ENCODE measurements at regions not wholly inside any gene's neighbourhood (a gene's known extent, or its start where the extent isn't known, plus 50 kb on each side); places are given as distances from the start of the nearest gene placed in this dataset.
"Not testable (repeated sequence)": the region's sequence is repeated elsewhere in the genome, so short reads cannot be mapped to it uniquely, and the experiment has no call there.

DNA sequence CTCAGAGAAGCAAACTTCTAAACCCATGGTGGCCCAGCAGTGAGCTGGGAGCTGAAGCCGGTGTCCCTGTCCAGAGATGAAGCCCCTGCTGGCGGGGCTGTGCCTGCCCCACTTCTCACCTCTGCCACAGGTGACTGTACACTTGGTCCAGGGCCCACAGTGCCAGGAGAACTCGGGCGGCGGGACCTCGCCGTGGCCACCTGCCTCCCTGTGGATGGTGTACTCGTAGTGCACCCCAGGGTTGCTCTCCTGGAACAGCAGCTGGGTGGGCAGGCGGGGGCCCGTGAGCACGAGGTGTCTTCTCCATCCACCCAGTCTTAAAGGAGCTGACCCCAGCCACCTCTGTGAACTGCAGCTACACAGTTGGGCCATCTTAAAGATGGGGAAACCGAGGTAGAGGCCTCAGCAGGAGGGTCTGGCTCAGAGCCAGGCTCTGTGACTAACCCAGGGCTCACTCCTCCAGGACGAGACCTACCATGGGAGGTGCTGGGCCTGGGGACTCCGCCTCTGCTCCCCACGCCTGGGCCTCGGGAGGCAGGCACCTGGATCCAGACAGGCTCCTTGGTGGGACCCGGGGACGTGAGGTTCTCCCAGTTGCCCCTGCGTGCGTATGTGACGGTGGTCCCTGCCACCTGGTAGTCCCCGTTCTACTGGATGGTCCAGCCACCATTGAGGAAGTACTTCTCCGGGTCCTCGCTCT lies 113.1 kb upstream of the AKAP13 start:
- DNase-seq, result not testable (repeated sequence)

DNA sequence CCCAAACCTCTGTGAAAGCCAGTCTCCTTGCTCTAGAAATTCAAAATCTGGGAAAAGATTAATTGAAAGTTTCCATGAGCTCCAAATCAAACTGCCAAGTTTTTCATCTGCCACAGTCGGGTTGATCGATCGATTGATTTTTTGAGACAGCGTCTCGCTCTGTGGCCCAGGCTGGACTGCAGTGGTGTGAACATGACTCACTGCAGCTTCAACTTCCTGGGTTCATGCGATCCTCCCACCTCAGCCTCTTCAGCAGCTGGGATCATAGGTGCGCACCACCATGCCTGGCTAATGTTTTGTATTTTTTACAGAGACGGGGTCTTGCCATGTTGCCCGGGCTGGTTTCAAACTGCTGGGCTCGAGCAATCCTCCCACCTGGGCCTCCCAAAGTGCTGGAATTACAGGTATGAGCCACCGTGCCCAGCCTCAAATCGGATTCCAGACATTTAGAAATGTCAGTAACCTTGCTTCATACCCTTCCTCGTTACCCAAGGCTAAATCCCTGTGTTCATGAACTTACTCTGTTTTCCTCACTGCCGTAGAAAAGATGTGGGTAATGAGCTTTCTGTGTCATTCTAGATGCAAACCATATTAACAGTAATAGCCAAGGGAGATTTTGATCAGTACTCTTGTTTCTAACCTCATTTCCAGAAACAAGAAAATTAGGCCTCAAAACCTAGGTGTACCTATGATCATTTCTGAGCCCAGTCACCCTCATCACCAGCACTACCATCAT lies 105.9 kb upstream of the AKAP13 start:
- DNase-seq, result no peak

DNA sequence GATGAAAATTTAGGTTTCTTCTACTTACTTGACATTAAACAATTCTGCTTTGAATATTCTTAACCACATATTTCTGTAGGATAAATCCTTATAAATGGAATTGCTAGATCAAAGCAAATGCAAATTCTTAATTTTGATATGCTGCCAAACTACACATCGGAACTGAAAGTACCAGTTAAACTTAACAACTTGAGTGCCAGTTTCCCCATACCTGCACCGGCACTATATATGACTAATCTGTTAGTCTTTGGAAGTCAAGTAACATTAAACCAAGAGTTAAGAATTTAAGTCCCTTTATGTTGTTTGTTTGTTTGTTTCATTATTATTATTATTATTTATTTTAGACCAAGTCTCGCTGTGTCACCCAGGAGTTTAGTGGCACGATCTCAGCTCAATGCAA lies 103.9 kb upstream of the AKAP13 start:
- no peak for DNase-seq

DNA sequence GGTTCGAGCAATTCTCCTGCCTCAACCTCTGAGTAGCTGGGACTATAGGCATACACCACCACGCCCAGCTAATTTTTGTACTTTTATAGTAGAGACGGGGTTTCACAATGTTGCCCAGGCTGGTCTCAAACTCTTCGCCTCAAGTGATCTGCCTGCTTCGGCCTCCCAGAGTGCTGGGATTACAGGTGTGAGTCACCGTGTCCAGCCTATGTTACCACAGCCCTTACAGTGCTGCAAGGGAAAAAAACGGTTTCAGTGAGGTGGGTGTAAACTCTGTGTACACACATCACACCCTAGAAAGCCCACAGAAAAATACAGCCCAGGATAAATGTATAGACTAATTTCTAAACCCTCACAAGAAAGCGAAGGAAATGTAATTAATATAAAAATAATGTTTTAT lies 103.5 kb upstream of the AKAP13 start:
- DNase-seq, result no peak

DNA sequence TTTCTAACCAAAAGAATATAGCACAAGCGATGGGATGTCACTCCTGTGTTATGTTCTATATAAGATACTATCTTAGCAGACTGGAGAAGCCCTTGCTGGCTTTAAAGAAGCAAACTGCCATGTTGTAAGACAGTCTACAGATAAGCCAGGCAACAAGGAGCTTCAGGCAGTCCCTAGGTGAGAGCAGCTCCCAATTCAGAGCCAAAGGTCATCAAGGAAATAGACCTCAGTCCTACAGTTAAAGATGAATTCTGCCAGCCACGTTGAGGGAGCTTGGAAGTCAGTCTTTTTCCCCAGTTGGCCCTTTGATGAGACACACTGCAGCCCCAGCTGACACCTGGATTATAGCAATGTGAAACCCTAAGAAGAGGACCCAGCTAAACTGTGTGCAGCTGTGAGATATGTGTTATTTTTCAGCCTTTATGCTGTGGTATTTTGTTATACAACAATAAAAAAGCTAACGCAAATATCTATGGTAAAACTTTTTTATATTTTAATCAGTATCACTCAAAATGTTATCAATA lies 102.5 kb upstream of the AKAP13 start:
- DNase-seq, result no peak

DNA sequence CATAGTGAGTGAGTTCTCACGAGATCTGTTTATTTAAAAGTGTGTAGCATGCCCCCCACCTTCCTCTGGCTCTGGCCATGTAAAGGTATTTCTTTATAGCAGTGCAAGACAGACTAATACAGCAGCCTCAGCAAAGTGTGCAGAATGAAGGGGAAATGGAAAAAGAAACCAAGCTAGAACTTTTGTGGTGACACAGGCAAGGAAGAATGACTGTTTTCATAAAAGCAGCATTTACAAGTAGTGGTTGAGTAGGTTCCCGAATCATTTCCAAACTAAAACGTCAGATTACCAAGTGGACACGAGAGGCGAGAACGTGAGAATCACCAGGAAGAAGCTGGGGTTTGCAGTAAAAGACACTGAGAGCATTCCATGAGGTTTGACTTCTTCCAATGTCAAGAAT lies 100.2 kb upstream of the AKAP13 start:
- peak in 1 of 5 experiments; percentile 46 for DNase-seq

DNA sequence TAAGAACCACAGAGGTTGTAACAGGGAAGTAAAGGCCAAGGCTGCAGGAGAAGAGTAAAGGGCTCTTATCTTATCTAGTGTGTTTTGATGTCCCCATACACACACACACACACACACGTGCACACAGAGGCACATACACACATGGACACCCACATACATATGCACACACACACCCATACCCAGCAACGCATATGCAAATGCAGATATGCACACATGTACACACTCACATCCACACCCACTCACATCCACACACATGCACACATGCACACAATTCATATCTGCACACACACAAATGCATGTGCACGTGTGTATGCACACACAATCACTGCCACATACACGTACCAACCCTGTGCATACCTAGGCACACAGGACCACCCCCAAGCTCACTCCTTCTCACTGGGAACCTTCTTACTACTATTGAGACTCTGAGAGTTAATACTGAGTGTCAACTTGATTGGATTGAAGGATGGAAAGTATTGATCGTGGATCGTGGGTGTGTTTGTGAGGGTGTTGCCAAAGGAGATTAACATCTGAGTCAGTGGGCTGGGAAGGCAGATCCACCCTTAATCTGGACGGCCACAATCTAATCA lies 99.0 kb upstream of the AKAP13 start:
- no peak for DNase-seq

DNA sequence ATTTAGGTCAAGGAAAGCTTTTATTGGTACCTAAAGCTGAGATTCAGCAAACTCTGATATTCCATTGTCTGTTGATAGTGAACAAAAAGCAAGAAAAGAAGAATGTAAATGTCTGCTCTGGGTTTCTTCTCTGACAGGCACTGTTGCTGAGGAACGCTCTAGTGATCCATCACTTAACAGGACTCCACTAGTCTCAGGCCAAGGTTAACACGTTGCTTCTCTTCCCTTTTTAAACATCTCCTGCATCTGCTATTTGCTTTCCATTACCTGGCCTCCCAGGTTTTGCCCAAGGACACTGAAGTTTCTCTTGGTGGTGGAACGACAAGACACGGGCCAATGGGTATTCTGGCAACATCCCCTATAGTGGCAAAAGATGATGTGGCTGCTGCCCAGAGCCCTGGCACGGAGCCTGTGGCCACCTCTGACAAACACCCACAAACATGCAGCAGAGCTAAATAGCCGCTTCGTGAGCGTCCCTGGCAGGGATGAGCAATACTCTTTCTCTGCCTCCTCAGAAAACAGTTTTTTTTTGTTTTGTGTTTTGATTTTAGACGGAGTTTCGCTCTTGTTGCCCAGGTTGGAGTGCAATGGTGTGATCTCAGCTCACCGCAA lies 97.8 kb upstream of the AKAP13 start:
- DNase-seq, result no peak

DNA sequence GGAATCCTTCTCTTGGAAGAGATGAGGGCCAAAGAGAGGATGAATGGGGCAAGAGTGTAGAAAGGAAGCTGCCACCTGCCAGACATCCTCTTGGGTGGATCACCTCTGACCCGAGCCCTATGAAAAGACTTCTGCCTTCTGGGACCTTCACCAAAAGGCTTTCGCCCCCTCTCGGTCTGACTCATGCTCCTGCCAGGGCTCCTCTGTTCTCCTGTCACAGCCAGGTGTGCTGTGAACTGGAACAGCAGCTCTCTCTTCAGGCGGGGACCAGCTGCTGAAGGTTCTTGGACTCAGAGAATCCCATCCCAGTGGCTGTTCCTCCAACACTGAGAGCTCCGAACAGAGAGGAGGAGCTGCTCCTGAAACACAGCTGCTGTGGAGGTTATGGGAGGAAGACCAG lies 96.6 kb upstream of the AKAP13 start:
- DNase-seq, result not testable (repeated sequence)

DNA sequence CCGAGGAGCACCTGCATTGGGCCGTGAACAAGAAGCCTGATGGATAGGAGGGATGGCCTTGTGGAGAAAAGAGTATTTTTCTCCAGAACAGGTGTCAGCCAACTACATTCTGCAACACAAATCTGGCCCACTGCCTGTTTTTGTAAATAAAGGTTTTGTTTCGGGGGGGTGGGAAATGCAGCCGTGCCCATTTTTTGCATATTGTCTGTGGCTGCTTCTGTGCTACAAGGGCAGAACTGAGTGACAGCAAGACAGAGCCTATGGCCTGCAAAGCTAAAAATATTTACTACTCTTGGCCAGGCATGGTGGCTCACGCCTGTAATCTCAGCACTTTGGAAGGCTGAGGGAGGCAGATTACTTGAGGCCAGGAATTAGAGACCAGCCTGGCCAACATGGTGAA lies 95.9 kb upstream of the AKAP13 start:
- DNase-seq, result no peak

DNA sequence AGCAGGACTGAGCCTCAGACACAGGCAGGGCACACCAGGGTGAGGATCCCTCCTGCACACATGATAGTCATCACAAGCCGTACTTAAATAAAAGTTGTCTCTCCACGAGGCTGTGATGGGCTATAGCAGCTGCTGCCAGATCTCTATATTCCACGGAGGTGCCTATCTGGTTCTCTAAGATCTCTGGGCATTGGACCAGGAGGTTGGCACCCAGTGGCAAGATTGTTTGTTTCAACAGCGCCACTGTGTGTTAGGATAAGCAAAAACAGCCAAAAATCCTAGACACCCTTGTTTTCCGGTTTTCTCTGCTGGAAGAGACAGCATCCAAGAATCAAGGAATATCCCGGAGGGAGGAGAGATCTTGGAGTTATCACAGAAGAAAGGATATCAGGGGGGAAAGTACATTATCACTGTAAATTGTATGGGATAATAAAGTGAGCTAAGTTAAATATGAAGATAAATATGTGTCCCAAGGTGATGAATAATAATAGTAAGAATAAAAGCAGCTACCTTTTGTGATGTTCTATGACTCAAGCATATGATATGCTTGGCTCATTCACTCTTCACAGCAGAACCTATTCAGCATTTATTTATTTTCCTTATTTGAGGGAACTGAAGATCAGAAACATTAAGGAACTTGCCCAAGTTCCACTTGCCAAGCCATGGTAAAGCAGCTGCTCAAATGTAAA lies 90.6 kb upstream of the AKAP13 start:
- DNase-seq, result peak in 1 of 5 experiments; percentile 48

DNA sequence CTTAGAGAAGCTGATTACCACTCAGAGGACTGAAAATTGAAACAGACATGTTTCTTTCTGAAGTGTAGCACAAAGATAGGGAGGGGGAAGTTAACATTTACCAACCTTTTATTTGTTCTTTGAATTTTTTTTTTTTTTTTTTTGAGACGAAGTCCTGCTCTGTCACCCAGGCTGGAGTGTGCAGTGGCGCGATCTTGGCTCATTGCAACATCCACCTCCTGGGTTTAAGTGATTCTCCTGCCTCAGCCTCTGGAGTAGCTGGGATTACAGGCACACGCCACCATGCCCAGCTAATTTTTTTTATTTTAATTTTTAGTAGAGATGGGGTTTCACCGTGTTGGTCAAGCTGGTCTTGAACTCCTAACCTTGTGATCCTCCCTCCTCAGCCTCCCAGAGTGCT lies 87.8 kb upstream of the AKAP13 start:
- DNase-seq, result not testable (repeated sequence)

DNA sequence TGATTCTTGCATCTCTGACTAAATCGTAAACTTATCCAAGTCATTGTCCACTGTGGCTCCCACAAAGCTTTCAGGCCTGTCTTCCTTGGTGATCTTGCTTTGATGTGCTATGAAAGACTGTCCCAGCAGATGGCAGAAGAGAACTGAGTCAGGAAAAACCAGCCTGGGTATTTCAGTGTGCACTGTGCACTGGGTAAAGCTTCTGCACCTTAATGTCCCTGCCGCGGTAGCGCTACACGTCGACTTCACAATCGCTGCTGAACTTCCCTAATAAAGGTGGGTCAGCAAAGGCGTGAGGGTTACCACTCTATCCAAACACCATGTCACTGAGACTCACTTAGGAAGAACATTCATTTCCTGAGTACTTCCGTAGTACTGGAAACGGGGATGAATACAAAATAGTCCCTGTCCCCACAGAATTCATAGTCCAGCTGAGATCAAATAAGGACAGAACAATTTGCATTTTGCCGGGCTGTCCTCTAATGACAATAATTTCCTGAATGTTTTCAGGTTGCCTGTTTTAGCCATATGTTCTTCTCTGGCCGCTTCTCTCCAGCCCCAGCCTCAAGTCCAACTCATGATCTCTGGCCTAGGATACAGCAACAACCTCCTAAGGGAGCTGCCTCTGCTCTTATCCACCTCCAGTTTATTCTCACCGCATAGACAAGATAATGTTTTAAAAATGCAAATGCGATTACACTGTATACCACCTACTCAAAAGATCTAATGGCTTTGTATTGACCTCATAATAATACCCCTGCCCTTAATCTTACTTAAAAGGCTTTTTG lies 83.6 kb upstream of the AKAP13 start:
- DNase-seq, result peak in 4 of 5 experiments; percentile 35 to 84 (median 40)

DNA sequence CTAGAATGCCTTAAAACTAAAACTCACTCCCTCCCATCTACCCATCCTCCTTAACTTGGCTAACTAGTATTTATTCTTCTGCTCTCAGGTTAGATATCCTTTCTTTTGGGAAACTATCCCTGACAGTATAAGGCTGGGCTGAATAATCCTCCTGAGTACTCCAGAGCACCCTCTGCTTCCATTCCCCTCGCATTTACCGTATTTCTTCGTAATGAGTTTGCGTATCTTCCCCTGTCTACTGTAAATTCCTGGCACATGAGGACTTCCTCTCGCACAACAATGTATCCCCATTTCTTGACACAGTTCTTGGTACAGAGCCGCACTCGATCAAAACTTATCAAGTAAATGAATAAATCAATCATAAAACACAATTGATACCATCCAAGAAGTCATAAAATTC lies 82.9 kb upstream of the AKAP13 start:
- no peak for DNase-seq

DNA sequence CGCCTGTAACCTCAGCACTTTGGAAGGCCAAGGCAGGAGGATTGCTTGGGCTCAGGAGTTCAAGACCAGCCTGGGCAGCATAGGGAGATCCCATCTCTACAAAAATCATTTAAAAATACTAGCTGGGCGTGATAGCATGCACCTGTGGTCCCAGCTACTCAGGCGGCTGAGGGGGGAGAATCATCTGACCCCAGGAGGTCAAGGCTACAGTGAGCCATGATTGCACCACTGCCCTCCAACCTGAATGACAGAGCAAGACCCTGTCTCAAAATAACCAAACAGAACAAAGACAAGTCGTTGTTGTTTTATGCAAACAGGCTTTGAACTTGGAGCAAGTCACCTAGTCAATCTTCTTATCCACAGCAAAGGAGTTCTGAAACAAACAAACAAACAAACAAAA lies 82.0 kb upstream of the AKAP13 start:
- no peak for DNase-seq

DNA sequence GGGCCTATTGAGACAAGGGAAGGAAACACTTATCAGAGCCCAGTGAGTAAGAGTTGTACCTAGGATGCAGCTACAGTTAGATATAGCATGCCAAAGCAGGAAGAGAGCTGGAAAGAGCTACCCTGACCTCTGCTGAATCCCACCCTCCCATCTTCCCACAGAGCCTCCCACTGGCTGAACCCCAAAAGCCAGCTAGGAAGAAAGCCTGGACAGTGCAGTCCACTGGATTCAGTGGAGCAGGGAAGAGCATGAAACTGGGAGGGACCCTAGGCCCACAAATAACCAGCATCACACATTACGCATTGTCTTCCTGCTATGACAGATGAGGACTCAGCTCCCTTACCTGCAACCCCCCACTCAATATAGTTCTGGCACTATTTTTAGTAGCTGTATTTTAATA lies 81.5 kb upstream of the AKAP13 start:
- DNase-seq, result no peak

DNA sequence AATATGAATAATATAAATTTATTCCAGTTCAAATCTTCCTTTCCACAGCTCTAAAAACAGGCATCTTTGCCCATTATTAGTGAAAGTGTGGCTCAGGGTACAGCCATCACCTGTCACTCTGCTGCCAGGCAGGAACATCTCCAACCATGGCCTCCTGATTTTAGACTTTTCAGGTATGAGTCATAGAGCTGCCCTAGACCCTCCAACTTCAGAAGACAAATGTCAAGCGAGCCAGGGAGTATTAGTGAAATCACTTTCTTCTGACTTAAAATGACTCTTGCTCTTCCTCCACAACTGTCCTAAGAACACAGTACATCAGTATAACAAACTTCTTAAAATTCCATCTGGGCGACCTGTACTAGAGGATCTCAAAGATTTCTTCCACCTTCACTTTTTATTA lies 78.1 kb upstream of the AKAP13 start:
- no peak for DNase-seq

DNA sequence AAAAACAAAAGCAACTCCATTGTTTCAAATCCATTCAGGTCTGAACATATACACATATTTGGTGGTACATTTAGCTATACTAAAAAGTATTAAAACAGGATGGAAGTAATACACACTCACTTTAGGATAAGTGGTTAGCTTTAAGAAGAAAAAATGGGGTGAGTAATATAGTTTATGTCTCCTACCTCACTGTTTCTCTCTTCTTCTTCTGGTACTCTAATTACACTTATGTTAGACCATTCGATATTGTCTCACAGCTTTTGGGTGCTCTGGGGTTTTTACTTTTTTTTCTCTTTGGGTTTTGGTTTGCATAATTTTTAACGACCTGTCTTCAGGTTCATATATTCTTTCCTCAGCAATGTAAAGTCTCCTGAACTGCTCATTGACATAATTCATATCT lies 75.4 kb upstream of the AKAP13 start:
- peak in 1 of 5 experiments; percentile 23 for DNase-seq

DNA sequence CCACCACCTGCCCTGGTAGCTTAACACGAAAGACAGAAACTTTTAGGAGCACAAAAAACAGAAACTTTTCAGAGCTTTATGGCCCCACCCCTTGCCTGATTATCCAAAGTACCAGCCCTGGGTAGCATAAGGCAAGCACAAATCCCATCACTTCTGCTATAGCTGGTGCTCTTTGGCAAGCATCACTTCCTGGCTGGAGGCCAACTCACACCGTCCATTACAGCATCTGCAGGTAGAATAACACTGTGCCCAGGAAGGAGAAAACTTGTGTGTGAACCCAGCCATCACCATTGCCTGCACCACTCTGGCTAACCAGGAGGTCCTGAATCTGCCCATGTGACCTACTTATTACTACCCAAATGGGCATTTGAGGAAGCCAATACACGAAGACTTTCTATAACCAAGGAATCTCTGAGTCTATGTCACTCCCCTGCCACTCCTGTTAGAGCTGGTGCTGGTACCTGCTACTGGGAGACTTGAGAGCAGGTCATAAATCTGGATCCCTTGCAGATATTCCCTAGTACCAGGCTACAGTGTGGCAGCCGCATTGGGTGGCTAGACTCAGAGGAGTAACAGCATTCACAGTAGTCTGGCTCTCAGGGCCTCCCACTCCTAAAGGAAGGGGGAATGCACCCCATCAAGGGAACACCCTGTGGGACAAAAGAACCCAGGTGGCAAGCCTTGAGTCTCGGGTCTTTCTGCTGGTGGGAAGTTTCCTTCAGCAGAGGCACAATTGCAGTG lies 73.3 kb upstream of the AKAP13 start:
- DNase-seq, result no peak

DNA sequence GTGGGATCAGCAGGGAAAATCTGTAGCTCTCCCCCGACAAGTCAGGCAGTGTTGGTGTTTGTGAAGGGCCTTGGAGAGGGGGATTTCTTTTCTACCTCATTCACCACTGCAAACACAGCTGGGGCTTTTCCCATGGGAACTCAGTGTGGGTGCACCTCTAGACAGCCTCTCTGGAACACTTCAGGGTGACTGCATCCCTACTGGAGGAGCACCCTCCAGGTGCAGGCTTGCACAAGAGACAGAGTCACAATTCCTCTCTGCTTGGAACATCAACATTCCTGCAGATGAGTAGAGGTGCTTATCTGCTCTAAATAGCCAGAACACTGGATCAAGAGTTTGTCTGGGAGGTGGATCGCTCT lies 72.7 kb upstream of the AKAP13 start:
- DNase-seq, result no peak

DNA sequence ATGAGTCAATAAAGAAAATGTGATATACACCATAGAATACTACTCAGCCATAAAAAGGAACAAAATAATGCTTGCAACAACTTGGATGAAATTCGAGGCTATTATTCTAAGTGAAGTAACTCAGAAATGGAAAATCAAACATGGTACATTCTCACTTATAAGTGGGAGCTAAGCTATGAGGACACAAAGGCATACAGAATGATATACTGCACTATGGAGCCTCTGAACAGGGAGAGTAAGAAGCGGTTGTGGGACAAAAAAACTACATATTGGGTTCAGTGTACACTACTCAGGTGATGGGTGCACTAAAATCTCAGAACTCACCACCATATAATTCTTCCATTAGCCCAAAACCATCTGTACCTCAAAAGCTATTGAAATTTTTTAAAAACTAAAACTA lies 68.8 kb upstream of the AKAP13 start:
- DNase-seq, result no peak
